Glomerular visceral epithelial cell (primary cell): ENCODE measurements at regions not wholly inside any gene's neighbourhood (a gene's known extent, or its start where the extent isn't known, plus 50 kb on each side); places are given as distances from the start of the nearest gene placed in this dataset.

ENCODE experiments used
- DNase-seq: peaks from one replicate; pipeline ENCODE4 v3.0.0-alpha.2; 2016; ENCODE audit errors: extremely low spot score

GRCh38 chr19:29396925-29397324 lies 128.9 kb upstream of the VSTM2B start:
- no peak for DNase-seq

GRCh38 chr19:29397748-29398147 lies 128.0 kb upstream of the VSTM2B start:
- DNase-seq: no peak

GRCh38 chr19:29399804-29400203 lies 126.0 kb upstream of the VSTM2B start:
- no peak for DNase-seq

DNA sequence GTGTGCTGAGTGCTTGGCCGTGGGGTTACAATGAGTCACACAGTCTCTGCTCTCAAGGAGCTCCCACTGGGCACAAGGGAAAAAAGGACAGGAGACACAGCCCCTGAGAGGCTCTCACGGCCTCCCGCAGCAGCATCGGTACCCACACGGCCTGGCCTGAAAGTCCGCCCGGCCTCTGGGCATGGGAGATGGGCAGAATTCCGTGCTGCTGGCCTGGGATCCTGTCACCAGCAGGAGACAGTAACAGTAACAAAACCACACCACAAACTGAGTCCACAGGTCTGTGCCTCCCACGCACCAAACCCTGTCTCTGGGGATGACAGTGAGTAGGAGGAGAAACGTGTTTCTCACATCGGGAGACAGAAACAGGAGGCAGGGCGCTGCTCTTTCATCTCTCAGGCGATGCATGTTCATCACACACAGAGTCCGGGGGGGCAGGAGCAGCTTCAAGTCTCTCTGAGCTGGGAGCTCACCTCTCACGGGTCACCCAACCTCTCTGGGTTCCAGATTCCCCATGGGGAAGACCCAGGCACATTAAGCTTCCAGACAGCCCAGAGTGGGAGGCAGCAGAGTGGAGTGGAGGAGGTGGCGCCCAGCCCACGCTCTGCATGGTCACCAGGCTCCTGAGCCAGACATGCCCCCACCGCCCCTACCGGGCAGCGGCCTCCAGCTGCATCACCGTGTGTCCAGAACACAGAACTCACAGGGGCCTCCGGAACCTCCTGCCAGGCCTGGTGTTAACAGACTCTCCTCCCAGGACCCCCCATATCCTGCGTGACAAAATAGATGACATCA lies 124.7 kb upstream of the VSTM2B start:
- no peak for DNase-seq

GRCh38 chr19:29401712-29402421 lies 123.9 kb upstream of the VSTM2B start:
- no peak for DNase-seq

DNA sequence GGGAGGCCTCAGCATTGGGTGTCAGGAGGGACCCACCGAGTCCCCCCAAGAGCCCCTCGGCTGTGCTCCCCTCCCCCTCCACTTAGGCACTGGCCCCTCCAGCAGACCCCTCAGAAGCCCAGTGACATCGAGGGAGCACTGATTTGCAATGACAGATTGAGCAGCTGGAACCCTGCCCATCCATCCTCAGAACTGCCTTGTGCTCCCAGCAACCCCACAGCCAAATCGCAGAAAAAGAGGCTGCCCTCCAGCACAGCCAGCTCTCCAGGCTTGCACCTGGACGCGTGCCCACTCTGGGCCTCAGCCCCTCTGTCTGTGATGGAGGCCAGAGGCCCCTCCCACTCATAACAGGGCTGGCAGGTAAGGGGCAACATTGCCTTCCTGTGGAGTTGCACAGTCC lies 123.2 kb upstream of the VSTM2B start:
- DNase-seq: no peak

- no peak for DNase-seq
Measured at GRCh38 chr19:29404015-29404414, 121.8 kb upstream of the VSTM2B start.

DNA sequence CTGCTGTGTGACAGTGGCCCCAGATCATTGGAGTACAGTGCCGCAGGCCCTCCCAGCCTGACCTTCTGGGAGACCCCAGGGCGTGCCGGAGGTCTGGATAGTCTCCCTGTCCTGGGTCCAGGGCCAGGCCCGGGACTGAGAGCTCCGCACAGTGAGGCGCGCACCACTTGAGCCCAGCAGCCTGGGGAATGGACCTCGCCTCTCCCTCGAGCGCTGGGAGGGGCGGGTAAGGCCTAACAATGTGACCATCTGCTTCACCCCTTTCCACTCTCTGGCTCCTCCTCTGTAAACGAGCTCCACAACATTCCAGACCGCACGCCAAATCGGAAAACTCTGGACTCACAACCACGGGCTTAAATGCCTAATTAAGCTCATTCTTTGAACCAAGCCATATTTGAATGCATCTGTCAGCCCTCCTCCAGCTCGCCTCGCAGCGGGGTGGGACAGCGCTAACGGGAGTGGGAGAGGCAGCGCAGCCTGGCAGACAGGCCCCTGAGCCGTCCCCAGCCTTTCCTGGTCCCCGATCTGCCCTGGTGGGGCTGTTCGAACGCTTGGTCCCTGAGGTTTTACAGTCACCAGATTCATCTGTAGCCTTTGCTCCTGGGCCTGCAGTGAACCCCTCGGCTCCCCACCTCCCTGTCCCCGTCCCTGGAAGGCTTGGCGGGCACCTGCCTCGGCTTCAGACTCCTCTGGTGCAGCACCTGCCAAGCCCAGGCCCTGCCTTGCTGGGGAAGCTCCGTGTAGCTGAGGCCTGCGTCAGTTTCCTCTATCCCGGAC lies 120.7 kb upstream of the VSTM2B start:
- DNase-seq: no peak

DNA sequence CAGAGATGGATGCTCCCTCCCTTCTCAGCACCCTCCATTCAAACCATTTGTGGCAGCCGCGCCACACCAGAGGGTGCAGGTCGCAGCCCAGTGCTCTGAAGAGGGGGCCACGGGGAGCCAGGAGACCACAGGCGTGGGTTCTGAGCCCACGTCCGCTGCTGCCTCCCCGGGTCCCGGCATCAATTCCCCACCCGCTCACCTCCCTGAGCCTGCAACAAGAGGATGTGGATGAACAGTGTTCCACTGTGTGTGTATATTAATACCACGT lies 120.1 kb upstream of the VSTM2B start:
- no peak for DNase-seq

GRCh38 chr19:29409076-29409862 lies 116.5 kb upstream of the VSTM2B start:
- no peak for DNase-seq

DNA sequence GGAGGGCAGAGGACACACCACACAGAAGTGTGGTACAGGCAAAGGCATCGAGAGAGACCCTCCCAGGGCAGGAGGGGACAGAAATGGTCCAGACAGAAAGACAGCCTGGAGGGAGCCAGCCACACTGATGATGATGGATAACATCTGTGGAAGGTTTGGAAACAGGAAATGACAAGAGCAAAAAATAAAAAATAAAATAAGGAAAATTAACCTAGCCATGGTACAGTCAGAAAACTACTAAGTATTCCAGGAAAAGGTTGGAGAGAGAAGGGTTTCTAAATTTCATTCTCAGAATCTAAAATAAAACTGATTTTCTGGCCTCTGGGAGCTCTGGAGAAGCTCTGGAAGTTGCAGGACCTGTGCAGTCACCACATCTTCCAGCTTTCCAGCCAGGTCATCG lies 115.2 kb upstream of the VSTM2B start:
- no peak for DNase-seq

GRCh38 chr19:29411113-29411581 lies 114.6 kb upstream of the VSTM2B start:
- no peak for DNase-seq

DNA sequence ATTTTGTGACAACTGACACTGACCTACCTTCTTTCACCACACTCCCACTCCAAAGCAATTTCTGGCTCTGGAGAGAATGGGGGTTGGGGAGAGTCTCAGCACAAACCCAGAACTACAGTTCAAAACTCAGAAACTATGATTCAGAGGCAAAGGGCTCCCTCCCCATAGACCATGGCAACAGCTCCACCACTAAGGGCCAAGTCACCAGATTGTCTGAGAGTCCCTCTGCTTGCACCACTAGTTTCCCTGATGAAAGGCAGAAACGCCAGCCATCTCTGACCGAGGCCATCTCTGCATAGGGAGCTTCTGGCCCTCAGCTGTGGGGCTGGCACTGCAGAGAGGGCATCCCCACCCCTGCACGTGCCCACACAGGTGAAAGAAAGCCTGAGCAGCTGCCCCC lies 112.4 kb upstream of the VSTM2B start:
- no peak for DNase-seq

- DNase-seq: no peak
Measured at GRCh38 chr19:29415507-29415906, 110.3 kb upstream of the VSTM2B start.

GRCh38 chr19:29417048-29417447 lies 108.7 kb upstream of the VSTM2B start:
- no peak for DNase-seq

- no peak for DNase-seq
Measured at GRCh38 chr19:29418201-29418600, 107.6 kb upstream of the VSTM2B start.

GRCh38 chr19:29420065-29420464 lies 105.7 kb upstream of the VSTM2B start:
- DNase-seq: no peak

GRCh38 chr19:29420482-29421195 lies 105.2 kb upstream of the VSTM2B start:
- no peak for DNase-seq

GRCh38 chr19:29421196-29421545 lies 104.6 kb upstream of the VSTM2B start:
- no peak for DNase-seq

- DNase-seq: no peak
Measured at GRCh38 chr19:29422047-29422446, 103.7 kb upstream of the VSTM2B start.

DNA sequence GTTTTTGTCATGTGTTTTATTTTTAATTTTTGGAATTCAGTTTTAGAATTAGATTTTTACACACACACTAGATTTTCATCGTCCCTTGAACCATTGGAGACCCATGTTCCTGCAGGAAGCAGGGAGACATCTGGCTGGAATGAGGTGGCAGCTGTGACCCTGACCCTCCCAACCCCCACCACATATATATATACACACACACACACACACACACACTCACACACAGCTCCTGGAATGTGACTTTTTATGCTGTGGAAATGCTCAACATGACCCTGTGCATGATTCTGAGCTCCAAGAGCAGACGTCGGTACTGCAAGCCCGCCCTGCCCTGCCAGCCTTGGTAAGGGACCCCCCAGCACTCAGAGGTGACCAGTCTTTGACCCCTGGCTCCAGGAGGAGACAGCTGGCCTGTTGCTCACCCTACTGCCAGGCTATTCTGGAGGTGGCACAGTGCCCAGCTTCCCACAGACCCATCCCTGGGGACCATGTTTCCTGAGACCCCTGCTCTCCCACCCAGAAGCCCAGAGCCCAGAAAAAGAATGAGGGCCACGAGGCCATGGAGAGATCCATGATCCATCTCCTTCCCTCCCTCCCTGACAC lies 103.2 kb upstream of the VSTM2B start:
- DNase-seq: no peak
